GM21381 (cell line): ENCODE measurements at regions not wholly inside any gene's neighbourhood (a gene's known extent, or its start where the extent isn't known, plus 50 kb on each side); places are given as distances from the start of the nearest gene placed in this dataset.

ENCODE experiments used
- ATAC-seq: cut with Tn5 transposase; IDR thresholded peaks from one replicate; pipeline ENCODE4 v1.9.1; 2021; ENCODE audit warnings: mild to moderate bottlenecking, moderate library complexity; ENCODE audit not compliant: unreplicated experiment

DNA sequence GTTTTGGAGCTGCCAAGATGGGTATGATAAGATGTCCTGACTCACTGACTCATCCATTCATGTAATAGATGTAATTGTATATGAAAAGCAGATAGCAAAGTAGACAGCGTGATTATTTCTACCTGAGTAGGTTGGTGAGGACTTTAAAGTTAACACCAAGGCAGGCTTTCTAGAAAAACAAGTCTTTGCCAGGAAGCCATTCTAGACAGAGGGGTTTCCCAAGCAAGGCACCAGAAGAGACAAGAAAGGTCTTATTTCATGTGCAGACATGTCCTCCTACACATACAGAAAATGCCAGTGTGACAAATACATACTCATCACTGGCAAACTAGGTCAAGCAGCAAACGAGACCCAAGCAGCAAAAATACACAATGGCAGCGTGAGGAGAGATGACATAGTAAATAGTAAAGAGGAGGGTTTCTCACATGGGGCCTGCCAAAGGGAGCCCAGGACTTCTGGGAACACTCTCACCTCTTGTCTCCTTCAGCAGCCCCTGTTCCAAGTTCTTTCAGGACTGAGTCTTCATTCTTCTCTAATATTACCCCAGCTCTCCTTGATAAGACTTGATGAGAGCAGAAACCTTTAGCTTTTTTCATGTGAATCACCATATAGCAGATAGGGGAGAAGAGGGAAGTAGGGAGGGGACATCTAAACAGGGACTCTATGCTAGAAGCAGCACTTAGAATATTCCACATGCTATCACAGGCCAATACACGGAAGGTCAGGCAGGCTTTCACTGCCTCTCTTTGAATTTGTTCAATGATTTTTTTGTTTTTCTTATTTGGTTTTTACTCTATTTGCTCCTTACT lies 114.6 kb upstream of the ATP1B1 start:
- ATAC-seq: no peak

DNA sequence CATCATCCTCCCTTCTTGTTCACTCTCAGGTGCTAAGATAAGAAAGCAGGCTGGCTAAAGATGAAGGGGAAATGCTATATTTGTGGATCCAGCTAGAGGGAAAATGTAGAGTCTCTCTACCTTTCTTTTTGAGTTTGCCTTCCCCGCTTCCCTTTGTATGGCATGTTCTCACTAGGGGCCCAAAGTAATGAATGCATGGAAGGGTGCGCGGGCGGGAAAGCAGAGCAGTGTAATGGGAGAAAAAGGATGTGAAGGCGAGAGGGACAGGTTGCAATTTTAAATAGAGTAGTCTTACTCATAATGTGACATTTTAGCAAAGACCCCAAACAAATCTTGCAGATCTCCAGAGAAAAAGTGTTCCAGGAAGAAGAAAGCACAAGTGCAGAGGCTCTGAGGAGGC lies 105.1 kb upstream of the ATP1B1 start:
- ATAC-seq: no peak

DNA sequence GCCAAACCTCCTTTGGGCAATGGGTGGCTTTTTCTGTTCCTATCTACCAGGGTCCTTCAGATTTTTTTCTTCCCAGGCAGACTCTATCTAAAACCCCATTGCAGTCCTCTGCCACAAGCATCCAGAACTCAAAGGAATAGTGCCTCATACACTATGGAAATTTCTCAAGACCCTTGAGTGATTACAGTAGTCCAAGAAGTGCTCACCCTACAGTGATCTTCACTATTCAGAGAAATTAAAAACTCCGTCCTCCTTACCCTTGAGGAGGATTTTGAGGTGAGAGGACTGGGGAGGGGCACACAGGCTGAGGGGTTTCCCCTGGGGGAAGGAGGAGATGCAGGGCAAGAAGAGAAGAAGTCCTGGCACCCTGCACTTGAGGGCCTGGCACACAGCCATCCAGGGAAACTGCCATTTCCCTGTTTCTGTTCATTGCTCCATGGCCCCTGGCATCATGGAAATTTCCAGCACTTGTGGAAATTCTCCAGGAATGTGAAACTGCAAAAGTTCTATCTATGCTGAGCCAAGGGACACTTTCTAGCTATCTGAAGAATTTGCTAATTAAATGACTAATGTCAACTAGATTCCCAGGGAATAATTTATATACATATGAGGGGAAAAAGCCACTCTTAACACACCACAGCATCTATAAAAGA lies 102.5 kb upstream of the ATP1B1 start:
- no peak for ATAC-seq

DNA sequence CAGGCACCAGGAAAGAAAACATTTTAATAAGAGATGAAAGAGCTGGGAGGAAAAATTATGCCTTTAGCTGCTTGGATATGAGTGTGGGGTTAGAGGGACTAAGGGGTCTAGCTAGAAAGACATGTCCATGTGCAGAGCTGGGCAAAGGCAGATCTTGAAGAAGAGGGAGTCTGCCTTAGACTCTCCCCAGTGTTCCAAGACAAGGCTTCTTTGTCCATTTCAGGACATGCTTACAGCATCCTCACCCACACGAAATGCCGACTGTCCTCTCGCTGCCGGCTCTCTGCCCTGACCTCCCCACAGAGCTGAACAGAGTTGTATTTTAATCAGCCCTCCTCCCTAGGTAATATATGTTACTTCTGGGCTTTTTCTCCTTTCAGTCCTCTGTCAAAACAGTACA lies 100.7 kb upstream of the ATP1B1 start:
- ATAC-seq: no peak

DNA sequence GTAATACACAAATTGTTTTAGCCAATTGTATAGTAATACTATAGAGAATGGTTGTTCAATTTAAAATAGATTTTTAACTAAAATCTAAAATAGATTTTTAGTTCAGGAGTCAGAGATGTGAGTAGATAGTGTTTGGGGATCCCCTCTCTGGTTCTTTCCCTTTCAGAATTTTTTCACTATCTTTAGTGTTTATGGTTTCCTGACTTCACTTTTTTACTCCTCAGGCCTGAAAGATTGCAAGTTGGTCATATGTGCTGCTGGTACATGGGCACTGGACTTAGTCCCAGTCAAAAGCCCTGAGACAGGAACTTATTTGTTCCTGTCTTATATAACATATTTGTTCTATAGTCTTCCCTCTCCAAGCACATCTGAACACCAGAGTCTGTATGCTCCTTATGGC lies 96.8 kb upstream of the ATP1B1 start:
- no peak for ATAC-seq

DNA sequence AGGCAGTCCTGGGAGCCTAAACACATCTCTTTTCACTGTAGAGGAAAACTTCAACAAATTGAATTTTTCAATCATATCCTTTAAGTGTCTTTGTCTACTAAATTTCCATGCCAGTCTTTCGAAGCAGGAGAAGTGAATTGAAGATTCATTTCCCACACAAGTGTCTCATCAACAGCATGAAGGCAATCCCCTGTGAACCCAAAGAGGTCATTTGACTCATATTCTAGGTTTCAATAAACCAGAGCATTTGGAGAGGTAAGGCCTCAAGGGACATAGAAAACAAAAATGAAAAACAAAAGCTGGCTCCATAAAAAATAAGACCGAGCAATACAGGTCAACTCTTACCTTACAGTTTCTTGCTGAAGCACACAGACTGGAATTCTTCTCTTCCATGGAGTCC lies 94.1 kb upstream of the ATP1B1 start:
- ATAC-seq: peak; percentile 60

DNA sequence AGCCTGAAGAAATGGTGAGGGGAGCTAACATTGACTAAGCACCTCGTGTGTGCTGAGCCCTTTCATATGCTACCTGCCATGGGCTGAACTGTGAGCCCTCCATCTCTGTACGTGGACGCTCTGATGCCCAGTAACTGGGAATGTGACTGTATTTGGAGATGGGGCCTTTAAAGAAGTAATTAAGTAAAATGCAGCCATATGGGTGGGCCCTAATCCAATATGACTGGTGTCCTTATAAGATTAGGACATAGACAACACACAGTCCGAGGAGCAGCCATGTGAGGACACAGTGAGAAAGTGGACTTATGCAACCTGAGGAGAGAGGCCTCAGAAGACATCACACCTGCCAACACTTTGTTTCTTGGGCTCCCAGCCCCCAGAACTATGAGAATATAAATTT lies 92.7 kb upstream of the ATP1B1 start:
- no peak for ATAC-seq

DNA sequence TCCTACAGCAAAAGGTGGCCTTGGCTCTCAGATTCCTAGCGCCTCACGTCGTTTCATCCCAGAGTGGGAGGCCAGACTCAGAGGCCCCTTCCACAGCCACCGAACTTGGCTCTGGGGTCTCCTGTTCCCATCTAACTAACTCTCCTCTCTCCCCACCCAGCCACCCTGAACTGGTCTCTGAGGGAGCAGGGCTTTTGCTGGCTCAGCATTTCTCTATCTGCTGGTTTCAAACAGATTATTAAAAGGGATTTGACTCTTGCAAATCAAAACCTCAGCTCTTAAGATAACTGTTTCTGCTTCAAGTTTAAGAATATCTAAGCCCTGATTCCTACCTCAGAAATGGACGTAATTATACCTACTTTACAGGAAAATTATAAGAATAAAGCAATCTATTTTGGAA lies 91.0 kb upstream of the ATP1B1 start:
- no peak for ATAC-seq

DNA sequence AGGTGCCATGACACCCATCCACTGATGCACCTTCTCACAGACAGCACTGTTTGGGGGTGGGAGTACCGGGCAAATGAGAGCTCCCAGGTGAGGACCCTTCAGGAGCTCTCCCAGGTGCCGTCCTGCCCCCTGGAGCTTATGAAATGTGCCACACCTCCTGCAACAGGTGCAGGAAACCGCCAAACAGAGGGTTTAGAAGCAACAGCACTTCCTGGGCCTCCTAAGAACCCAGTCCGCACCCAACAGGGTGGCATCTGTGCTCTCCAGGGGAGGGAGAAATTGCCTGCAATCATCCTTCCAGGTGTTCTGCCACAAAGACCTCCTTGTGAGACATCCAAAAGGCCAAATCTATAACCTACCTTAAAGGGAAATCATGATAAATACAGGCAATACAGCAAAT lies 87.7 kb upstream of the ATP1B1 start:
- ATAC-seq: no peak

DNA sequence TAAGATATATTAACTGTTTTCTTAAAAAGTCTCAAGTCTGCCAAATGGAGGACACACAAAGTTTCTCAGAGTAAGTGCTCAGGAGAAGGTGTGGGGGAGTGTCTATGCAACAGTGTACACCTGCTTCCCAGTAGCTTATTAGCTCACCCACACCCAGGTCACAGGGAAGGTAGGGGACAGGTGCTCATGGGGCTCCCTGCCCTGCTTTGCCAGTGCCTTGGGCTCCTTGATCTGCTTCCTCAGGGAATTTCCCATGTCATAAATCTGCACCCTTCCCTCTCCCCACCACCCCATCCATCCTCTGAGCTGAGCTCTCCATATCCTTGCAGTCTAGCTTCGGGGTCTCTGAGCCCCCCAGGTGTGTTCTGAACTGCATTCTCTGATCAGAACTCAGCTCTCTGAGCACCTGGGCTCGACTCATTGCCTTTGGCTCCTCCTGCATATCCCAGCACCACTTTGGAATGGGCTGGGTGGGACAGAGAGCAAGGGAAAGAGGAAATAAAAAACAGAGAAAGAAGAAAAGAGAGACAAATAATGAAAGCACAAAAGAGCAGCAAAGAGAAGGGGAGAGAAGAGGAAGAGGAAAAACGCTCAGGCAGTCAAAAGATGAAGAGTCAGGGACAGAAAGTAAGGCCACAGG lies 87.0 kb upstream of the ATP1B1 start:
- no peak for ATAC-seq

DNA sequence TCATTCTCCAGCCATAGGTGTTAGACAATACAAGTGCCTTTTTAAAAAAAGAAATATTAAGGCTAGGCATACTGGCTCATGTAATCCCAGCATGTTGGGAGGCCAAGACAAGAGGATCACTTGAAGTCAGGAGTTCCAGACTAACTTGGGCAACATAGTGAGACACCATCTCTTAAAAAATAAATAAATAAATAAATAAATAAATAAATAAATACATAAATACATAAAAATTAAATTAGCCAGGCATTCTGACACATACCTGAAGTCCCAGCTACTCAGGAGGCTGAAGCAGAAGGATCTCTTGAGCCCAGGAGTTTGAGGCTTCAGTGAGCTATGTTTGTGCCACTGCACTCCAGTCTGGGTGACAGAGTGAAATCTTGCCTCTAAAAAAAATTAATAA lies 85.8 kb upstream of the ATP1B1 start:
- ATAC-seq: no peak

DNA sequence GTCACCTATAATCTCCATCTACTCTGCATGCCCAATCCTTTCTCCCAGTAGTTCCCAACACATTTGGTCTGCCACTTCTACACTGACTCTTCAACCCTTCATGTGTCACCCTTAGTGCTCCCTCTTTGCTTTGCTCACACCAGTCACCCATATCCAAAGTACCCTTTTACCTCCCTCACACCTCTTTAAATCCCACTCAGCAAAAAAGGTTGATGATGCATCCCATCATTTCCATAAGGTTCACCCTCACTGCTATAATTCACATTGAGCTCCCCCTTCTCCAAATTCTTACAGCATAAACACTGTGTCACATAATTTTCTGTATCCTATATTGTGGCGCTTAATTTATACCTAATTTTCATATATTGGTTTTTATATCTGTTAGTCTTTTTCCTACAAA lies 83.8 kb upstream of the ATP1B1 start:
- no peak for ATAC-seq

DNA sequence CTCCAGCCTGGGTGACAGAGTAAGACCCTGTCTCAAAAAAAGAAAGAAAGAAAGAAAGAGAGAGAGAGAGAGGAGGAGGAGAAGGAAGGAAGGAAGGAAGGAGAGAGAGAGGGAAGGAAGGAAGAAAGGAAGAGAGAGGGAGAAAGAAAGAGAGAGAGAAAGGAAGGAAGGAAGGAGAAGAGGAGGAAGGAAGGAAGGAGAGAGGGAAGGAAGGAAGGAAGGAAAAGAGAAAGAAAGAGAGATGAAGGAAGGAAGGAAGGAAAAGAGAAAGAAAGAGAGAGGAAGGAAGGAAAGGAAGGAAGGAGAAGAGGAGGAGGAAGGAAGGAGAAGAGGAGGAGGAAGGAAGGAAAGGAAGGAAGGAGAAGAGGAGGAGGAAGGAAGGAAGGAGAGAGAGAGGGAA lies 82.2 kb upstream of the ATP1B1 start:
- no peak for ATAC-seq

DNA sequence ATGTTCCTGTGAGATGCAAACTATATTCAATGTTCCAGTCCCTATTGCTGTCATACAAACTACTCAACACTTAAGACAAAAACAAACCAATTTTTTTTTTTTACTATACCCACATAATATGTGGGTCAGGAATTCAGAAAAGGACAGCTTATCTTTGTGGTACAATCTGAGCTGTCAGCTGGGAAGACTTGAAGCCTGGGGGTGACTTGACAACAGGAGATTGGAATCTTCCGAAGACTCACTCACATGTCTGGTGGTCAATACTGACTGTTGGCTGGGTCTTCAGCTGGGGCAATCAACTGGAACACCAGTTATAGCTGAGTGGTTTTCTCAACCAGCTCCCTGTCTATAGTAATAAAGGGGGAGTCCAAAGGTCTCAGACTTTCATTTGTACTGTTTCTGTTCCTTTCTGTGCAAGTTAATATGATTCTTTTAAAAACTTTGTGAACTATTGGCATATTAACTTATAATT lies 81.7 kb upstream of the ATP1B1 start:
- peak; percentile 86 for ATAC-seq

DNA sequence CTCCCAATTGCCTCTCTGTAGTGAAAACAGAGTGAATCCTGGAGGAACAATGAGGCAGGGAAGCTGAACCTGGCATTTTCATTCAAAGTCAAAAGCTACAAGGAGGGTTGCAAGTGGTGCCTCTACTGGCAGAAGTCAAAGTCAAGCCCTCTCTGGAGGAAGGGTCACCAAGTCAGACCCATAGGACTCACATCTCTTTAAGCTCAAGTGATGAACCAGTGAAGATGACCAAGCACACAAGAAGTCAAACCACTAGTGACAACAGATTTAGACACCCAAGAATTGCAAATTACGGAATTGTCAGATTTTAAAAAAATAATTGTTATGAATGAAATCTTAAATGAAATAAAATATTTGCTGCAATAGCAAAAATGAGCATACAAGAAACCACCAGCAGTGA lies 81.1 kb upstream of the ATP1B1 start:
- peak; percentile 3 for ATAC-seq

DNA sequence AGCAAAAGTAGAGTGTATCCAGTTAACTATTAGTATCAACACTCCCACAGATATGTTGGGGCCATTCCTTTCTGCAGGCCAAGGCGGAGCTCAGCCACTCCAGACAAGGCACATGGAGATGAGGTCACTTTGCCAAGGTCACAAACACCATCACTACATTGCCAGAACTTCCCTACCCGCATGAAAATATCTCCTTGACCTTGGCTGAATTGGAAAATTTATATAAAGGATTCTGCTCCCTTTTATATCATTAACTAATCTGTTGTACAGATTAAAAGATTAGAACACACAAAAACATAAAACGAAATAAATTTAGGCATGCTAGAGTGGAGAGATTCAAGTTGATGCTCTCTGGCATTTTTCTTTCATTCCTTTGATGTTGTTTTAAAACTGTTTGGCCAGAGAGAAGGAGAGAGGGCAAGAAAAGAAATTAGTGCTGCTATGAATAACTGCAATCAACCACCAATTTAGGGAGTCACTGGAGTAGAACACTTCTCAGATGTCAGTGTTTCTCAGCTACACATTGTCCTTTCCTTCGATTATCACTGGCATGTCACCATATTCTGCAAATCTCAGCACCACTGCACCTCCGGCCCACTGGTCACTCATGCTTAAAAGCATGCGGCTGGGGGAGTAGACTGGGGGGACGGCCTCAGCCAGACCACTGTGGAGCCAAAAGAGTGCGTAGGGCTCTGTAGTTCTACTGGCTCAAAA lies 78.7 kb upstream of the ATP1B1 start:
- peak; percentile 55 for ATAC-seq

DNA sequence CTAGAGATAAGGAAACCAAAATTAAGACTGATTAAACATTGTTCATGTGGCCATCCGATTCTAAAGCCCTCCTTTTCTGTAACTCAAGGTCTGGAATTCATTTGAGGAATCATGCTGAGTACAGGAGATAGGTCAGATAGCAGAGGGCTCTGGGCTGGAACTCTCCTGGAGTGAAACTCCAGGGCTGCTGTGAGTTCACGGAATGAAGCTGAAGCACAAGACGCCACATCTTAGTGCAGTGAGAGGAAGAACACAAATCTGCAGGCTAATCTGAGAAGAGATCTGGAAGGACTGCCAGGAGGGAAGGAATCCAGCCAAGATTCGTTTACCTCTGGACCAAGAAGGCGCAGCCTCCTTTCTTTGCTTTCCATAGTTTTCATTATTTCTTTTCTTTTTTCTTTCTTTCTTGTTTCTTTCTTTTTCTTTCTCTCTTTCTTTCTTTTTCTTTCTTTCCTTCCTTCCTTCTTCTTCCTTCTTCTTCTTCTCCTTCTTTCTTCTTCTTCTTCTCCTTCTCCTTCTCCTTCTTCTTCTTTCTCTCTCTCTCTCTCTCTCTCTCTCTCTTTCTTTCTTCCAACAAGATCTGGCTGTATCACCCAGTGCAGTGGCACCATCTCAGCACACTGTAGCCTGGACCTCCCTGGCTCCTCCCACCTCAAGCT lies 74.8 kb upstream of the ATP1B1 start:
- no peak for ATAC-seq

DNA sequence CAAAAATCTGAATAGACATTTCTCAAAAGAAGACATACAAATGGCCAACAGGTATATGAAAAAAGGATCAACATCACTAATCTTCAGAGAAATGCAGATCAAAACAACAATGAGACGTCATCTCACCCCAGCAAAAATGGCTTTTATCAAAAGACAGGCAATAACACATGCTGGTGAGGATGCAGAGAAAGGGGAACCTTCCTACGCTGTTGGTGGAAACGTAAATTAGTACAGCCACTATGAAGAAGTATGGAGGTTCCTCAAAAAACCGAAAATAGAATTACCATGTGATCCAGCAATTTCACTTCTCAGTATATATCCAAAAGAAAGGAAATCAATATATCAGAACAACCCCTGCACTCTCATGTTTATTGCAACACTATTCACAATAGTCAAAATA lies 65.1 kb upstream of the ATP1B1 start:
- ATAC-seq: no peak

DNA sequence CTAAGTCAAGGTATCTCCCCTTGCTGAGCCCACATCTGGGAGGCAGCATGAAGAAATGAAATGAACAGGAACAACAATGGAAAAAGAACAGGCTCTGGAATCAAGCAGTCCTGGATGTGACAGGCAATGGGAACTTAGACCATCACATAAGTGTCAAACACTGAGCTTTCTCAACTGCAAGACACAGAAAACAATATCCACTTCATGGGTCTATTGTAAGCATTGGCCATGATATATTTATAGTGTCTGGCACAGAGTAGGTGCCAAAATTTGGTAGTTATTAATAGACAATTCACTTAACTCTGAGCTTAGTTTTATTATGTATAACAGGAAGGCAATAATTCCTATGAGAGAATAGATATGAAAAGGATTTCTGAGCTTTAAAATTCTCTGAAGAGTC lies 64.1 kb upstream of the ATP1B1 start:
- ATAC-seq: no peak

DNA sequence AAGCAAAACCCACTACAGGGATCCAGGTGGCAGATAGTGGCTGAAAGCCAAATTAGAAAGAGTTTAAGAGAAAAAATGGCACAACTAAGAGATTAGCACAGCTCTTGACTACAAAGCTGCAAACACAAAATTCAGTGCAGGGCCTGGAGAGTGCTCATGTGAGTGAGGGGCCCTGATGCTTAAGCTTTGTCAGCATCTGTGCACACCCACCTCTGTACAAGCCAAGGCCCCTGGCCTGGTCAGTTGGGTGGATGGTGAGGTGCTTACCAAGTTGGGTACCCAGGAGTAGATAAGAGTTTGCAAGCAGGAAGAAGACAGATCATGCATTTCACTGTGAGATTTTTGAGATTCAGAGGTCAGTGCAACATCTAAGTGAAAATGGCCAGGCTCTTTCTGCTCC lies 62.7 kb upstream of the ATP1B1 start:
- peak; percentile 13 for ATAC-seq

DNA sequence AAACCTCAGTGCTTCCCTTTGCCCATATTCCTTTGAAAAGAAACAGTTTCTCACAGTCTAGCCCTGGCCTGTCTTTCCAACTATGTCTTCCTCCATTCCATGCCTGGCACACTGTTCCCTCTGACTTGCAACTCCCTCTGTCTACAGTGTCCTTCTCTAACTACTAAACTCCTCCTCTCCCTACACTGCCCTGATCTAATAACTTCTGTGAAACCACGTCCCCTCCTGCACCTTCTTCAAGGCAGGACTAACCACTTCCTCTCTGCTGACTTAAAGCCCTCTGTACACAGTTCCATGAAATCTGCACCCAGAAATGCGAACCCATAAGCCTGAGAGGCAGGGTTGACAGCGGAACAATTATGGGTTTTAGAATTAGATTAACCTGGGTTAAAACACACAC lies 62.2 kb upstream of the ATP1B1 start:
- peak; percentile 90 for ATAC-seq
